Suprapubic skin (tissue), 4 donors: ENCODE measurements at regions not wholly inside any gene's neighbourhood (a gene's known extent, or its start where the extent isn't known, plus 50 kb on each side); places are given as distances from the start of the nearest gene placed in this dataset.

ENCODE experiments used
- DNase-seq, 2 donors: peaks; one replicate each; pipeline ENCODE4 v3.0.0-alpha.2; 2019; ENCODE audit warnings: low spot score in 2 of 2
- H3K27ac ChIP-seq: fragments of 200-600 bp; sonication (generic); one replicate; pipeline ENCODE4 v1.5.1; 2019
- H3K27me3 ChIP-seq: fragments of 200-600 bp; sonication (generic); one replicate; pipeline ENCODE4 v1.5.1; 2019
- H3K36me3 ChIP-seq: fragments of 200-600 bp; sonication (generic); one replicate; pipeline ENCODE4 v1.5.1; 2019
- H3K4me1 ChIP-seq: fragments of 200-600 bp; sonication (generic); one replicate; pipeline ENCODE4 v1.5.1; 2019
- H3K4me3 ChIP-seq: fragments of 200-600 bp; sonication (generic); one replicate; pipeline ENCODE4 v1.5.1; 2019; ENCODE audit warnings: mild to moderate bottlenecking
- H3K9me3 ChIP-seq: fragments of 200-600 bp; sonication (generic); one replicate; pipeline ENCODE4 v1.5.1; 2019
- CTCF ChIP-seq, 2 donors: fragments of 200-600 bp in 1 of 2; fragments of 450-650 bp in 1 of 2; sonication (generic) in 1 of 2; IDR thresholded peaks; one replicate each; pipeline ENCODE4 v1.5.1; 2016 to 2019; ENCODE audit warnings: antibody characterized with exemption in 2 of 2, mild to moderate bottlenecking in 1 of 2, moderate library complexity in 1 of 2
- EP300 ChIP-seq: sonication (generic); formaldehyde crosslinking; IDR thresholded peaks from one replicate; pipeline ENCODE4 v1.6.1; 2017; ENCODE audit warnings: antibody characterized with exemption
- POLR2A ChIP-seq, 2 donors: fragments of 450-650 bp; IDR thresholded peaks; one replicate each; pipeline ENCODE4 v1.6.1; 2017; ENCODE audit warnings: antibody characterized with exemption in 2 of 2, mild to moderate bottlenecking in 2 of 2, moderate library complexity in 2 of 2
- POLR2AphosphoS5 ChIP-seq, 3 donors: sonication (generic); formaldehyde crosslinking; IDR thresholded peaks; one replicate each; pipeline ENCODE4 v1.6.1; 2017; ENCODE audit warnings: antibody characterized with exemption in 3 of 3
- WGBS: methylation state at CpG from one replicate; pipeline ENCODE4 v1.1.5; 2018; 5-methylcytosine and 5-hydroxymethylcytosine counted together

GRCh38 chr12:115443351-115443938, 759.5 kb upstream of the TBX3 start:
- 69% methylated on average over 4 of the region's 4 CpGs for WGBS
- no peak for TF ChIP-seq POLR2AphosphoS5 (IDR thresholded peaks at IDR 0.05)

DNA sequence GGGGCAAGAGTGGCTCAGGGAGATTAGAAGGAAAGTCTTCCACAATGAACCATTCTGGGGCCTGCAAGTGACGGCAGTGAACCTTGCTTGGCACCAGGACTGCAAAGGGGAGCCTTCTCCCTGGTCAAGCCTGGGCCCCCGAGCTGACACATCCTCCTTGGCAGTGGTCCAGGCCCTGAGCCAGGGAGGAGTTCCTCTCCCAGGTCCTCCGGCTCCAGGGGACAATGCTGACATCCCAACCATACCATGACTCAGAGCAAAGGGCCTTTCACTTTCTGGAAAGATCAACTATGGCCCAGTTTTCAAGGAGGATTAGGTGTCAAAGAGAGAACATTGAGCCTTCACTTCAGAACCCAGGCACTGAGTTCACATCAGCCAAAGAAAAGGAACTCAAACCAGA, 756.5 kb upstream of the TBX3 start:
- no peak for DNase-seq
- no peaks in the 10 kb centered on the region for H3K27me3 ChIP-seq
- H3K9me3 ChIP-seq, result no peaks in the 10 kb centered on the region
- H3K36me3 ChIP-seq, result no peaks in the 10 kb centered on the region
- no peak overlapping the region for H3K27ac ChIP-seq
- 50% methylated on average over 2 of the region's 3 CpGs for WGBS
- H3K4me3 ChIP-seq, result no peak overlapping the region
- TF ChIP-seq POLR2A (IDR thresholded peaks at IDR 0.05) (no peak), POLR2AphosphoS5 (IDR thresholded peaks at IDR 0.05) (no peak), CTCF (IDR thresholded peaks at IDR 0.05) (no peak), EP300 (no peak)
- peaks cover 11% of the 10 kb centered on the region for H3K4me1 ChIP-seq

More at GRCh38 chr12:115443351-115443938, 759.5 kb upstream of the TBX3 start:
- H3K27ac ChIP-seq, result no peak overlapping the region
- no peak for DNase-seq
- H3K4me1 ChIP-seq, result peaks cover 5% of the 10 kb centered on the region
- no peaks in the 10 kb centered on the region for H3K9me3 ChIP-seq
- H3K36me3 ChIP-seq, result no peaks in the 10 kb centered on the region
- H3K27me3 ChIP-seq, result no peaks in the 10 kb centered on the region
- no peak overlapping the region for H3K4me3 ChIP-seq

GRCh38 chr12:115439008-115439601, 755.1 kb upstream of the TBX3 start:
- H3K27ac ChIP-seq, result no peak overlapping the region
- H3K9me3 ChIP-seq, result no peaks in the 10 kb centered on the region
- TF ChIP-seq POLR2AphosphoS5 (IDR thresholded peaks at IDR 0.05), result no peak
- TF ChIP-seq POLR2A (IDR thresholded peaks at IDR 0.05), result no peak
- TF ChIP-seq EP300, result no peak
- TF ChIP-seq CTCF (IDR thresholded peaks at IDR 0.05), result no peak
- H3K36me3 ChIP-seq, result no peaks in the 10 kb centered on the region
- no peaks in the 10 kb centered on the region for H3K27me3 ChIP-seq
- H3K4me1 ChIP-seq, result peaks cover 9% of the 10 kb centered on the region
- no peak for DNase-seq
- 82% methylated on average over 2 of the region's 2 CpGs for WGBS
- no peak overlapping the region for H3K4me3 ChIP-seq

DNA sequence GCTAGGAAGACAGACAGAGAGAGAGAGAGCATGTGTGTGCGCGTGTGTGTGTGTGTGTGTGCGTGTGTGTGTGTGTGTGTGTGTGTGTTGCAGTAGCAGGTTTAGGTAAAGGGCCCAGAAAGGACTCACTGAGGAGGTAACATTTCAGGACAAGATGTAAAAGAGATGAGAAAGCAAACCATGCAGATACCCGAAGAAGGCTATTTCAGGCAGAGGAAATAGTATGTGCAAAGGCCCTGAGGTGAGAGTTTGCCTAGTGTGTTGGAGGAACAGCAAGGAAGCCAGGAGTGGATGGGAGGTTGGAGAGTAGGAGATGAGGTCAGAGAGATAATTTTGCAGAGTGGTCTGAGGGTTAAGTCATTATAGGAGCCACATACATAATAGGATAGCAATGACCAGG, 754.3 kb upstream of the TBX3 start:
- no peak for TF ChIP-seq CTCF (IDR thresholded peaks at IDR 0.05)
- TF ChIP-seq POLR2A (IDR thresholded peaks at IDR 0.05), result no peak
- TF ChIP-seq EP300, result no peak
- no peak for TF ChIP-seq POLR2AphosphoS5 (IDR thresholded peaks at IDR 0.05)
- no peak overlapping the region for H3K4me3 ChIP-seq
- peaks cover 6% of the 10 kb centered on the region for H3K4me1 ChIP-seq
- H3K27me3 ChIP-seq, result no peaks in the 10 kb centered on the region
- no peaks in the 10 kb centered on the region for H3K9me3 ChIP-seq
- H3K36me3 ChIP-seq, result no peaks in the 10 kb centered on the region
- no peak for DNase-seq
- 42% methylated on average over 4 of the region's 4 CpGs for WGBS
- H3K27ac ChIP-seq, result no peak overlapping the region

- Histone ChIP-seq H3K27ac (no peak overlapping the region), H3K9me3 (no peaks in the 10 kb centered on the region), H3K27me3 (no peaks in the 10 kb centered on the region), H3K4me3 (no peak overlapping the region), H3K4me1 (peaks cover 6% of the 10 kb centered on the region), H3K36me3 (no peaks in the 10 kb centered on the region)
- TF ChIP-seq POLR2A (IDR thresholded peaks at IDR 0.05) (no peak), EP300 (no peak), POLR2AphosphoS5 (IDR thresholded peaks at IDR 0.05) (no peak), CTCF (IDR thresholded peaks at IDR 0.05) (no peak)
- no peak for DNase-seq
- WGBS, result 46% methylated on average over 3 of the region's 5 CpGs
Observed at GRCh38 chr12:115437061-115437567, 753.1 kb upstream of the TBX3 start.
